CD4-positive, alpha-beta T cell treated with Interleukin-10 for 1 hour (primary cell): ENCODE measurements at regions not wholly inside any gene's neighbourhood (a gene's known extent, or its start where the extent isn't known, plus 50 kb on each side); places are given as distances from the start of the nearest gene placed in this dataset.
A peak's percentile ranks its signal among the peaks of the same experiment; 100 is the strongest.

Experiments
- DNase-seq: peaks from one replicate; pipeline ENCODE4 v3.0.0-alpha.2; 2020

GRCh38 chr11:112769584-112769983 is 191.6 kb upstream of the NCAM1 start:
- no peak for DNase-seq

GRCh38 chr11:112770033-112770432 is 191.2 kb upstream of the NCAM1 start:
- DNase-seq = no peak

GRCh38 chr11:112770487-112770886 is 190.7 kb upstream of the NCAM1 start:
- no peak for DNase-seq

GRCh38 chr11:112771851-112772250 is 189.4 kb upstream of the NCAM1 start:
- DNase-seq = no peak

- DNase-seq = no peak
Observed at GRCh38 chr11:112773264-112773663, 188.0 kb upstream of the NCAM1 start.

DNA sequence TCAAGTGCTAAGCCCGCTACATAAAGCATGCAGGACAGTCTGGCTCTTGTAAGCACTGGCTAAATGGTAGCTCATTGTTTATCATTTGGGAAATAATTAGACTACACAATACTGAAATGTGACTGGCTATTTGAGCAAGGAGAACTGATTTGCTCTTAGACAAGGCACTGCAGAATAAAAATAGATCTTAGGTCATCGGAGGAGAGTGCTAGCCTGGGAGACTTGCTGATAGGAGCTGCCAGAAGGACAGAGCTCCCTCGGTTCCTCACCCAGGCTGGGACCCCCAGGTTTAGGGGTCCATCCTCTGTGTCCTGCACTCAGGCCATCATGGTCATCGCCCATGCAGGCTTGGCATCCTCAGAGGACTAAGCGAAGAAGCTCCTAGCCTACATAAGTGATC is 184.4 kb upstream of the NCAM1 start:
- no peak for DNase-seq

DNA sequence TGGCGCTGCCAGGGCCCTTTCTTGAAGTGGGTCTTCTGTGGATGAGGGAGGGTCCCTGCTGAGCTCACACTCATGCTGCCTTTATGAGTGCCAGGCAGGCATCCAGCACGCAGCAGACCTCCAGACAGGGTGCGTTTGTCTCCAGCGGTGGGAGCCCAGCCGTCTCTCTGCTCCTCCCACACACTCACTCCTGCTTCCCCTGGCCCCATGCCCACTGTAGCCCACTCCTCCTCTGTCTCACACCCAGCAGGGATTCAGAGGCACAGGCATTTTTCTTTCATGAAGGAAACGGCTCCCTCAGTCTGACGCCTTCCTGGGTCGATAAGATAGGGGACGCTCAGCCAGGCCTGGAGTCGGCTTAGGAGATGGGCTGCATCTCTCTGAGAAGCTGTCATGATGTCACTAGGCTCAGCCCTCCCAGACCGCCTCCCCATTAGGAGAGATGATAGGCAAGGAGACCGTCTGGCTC is 183.9 kb upstream of the NCAM1 start:
- DNase-seq = no peak

GRCh38 chr11:112778091-112778876 is 182.9 kb upstream of the NCAM1 start:
- no peak for DNase-seq

DNA sequence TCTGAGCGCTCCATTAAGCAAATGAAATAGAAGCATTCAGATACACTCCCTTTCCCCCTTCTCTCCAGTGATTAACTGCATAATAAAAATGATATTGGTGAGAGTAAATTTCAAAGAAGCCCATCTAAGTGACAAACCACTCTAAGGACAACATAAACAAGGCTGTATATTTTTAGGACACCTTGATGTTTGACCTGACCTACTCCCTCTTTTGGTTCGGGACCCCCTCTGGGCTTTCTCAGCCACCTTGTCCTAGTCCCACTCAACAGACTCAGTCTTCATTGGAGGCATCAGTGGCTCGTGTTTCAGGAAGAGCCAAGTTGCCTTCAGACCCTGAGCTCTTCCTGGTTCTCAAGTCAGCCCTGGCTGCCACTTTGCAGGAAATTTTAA is 182.3 kb upstream of the NCAM1 start:
- no peak for DNase-seq

DNA sequence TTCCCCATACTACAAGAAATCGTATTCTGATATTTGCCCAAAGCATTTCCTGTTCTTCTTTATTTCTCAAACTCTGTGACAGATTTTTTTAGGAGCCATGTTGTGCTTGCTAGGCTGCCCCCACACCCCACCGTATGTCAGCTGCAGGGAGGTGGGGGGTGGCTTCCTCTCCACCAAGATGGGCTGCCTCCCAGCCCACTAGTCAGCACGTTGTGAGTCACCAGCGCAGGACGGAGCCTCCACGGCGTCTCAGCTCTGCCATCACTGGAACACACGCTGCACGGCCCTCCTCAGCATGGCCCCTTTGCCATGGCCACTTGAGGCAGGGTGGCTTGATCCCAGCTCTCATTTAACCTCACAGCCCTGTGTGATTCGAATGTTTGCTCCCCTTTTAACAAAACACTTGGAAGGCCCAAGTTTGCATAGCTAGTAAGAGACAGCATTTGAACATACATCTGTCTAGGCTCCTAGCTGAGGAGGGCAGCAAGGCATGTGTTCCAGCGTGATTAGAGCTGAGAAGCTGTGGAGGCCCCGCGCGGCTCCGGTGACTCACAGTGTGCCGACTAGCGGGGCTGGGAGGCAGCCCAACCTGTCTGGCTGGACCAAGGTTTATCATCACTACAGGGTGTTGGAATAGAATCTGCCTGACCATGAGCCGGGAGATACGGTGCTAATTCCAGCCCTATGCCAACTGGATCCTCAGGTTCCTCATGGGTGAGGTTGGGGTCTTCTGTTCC is 180.7 kb upstream of the NCAM1 start:
- no peak for DNase-seq

DNA sequence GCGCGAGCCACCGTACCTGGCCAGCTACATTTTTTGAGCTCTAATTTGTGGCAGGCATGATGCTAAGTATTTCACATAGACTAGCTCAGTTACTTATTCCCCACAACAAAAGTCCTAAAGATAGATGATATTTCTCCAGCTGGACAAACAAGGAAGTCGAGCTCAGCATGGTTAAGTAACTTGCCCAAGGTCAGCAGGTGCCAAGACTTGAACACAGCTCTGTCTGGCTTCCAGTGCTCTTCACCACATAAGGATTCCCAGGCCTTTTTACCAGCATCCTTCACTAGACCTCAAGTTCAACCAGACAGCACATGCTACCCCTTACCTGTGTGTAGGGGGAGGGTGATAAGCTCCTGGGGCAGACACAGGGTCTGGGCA is 177.3 kb upstream of the NCAM1 start:
- no peak for DNase-seq

GRCh38 chr11:112784323-112785073 is 176.7 kb upstream of the NCAM1 start:
- DNase-seq = no peak

GRCh38 chr11:112785149-112785548 is 176.1 kb upstream of the NCAM1 start:
- DNase-seq = no peak

- no peak for DNase-seq
Observed at GRCh38 chr11:112785719-112786118, 175.5 kb upstream of the NCAM1 start.

DNA sequence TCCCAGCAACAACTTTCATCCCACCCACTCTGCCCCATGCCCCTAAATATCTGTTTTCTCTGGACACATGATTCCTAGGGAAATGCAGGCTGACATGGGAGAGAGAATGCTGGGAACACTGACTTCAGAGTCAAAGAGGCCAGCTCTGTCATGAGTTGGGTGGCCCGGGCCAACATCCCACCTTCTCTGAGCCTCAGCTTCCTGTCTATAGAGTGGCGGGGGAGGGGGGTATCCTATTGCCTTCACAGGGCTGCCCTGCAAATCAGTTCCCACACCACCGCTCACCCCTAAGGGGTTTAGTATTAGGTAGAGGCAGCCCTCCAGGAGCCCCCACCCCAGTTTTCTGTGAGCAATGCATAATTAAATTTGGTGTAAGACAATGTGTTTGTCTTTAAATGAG is 175.0 kb upstream of the NCAM1 start:
- DNase-seq = no peak

- DNase-seq = no peak
Observed at GRCh38 chr11:112786886-112787530, 174.2 kb upstream of the NCAM1 start.

- no peak for DNase-seq
Observed at GRCh38 chr11:112789481-112789880, 171.7 kb upstream of the NCAM1 start.

DNA sequence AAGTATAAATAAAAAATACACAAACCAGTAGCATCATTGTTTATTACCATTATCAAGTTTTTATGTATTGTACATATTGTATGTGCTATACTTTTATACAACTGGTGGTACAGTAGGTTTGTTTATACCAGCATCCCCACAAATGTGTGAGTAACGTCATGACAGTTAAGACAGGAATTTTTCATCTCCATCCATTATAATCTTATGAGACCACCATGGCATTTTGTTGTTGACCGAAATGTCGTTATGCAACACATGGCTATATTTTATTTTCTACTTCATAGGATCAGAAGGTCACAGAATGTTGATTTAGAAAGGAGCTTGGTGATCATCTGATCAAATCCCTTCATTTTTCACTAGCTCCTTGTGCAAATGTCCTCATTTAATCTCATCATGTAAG is 170.9 kb upstream of the NCAM1 start:
- no peak for DNase-seq

- no peak for DNase-seq
Observed at GRCh38 chr11:112792070-112792469, 169.2 kb upstream of the NCAM1 start.

GRCh38 chr11:112793416-112793815 is 167.8 kb upstream of the NCAM1 start:
- DNase-seq = no peak

DNA sequence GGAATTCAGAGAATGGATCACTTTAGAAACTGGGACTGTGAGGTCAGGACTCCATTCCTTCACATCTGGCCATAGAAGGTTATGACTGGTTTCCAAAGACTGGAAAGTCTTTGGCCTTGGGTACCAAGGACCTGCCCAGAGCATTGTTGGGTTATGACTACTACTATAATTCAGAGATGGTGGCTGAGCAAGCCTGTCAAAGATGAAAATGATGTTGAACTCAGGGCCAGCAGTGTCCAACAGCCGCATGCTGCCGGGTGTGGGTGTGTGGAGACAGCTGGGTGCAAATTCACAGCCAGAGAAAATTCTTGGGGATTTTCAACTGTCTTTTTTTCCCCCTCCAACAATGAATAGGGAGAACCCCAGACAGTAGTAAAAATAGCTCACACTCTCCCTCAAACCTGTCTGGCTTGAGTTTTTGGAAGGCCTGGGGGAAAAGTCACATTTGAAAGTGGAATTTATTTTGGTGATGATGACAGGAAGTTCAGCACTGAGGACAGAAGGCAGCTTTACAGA is 166.8 kb upstream of the NCAM1 start:
- no peak for DNase-seq

- DNase-seq = peak; percentile 19
Observed at GRCh38 chr11:112795142-112795815, 165.9 kb upstream of the NCAM1 start.
